ENCODE measurements at regions not wholly inside any gene's neighbourhood (a gene's known extent, or its start where the extent isn't known, plus 50 kb on each side); places are given as distances from the start of the nearest gene placed in this dataset.

DNA sequence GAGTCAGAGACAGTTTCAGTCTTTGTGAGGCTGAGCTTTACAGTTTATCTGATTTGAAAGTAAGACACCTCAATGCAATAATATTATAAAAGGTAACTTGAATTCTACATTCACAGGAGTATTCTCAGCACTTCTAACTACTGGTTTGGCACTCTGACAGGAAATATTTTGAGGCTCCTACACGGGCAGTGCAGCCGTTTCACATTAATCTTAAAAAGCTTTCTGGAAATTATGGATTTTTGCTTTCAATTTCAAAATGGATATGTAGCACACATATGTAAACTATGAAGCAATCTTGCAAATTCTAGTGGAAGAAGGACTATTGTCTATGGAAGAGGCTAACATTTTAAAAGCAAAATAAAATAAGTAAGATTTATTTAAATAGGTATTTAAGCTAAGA, 262.9 kb upstream of the SNX7 start:
- Histone ChIP-seq H3K36me3 (ENCODE audit: insufficient read depth, low read length) (no peaks in the 10 kb centered on the region), H3K9me3 (ENCODE audit: low read length) (no peaks in the 10 kb centered on the region), H3F3A (ENCODE audit: insufficient read depth, low read length, poor library complexity, severe bottlenecking) (no peaks in the 10 kb centered on the region), H3K4me3 (ENCODE audit: low read length) (no peak overlapping the region), H3K4me2 (ENCODE audit: low read length) (no peak overlapping the region), H3K27me3 (ENCODE audit: insufficient read depth, low read depth, low read length) (no peaks in the 10 kb centered on the region), H4K20me1 (ENCODE audit: insufficient read depth) (no peaks in the 10 kb centered on the region), H3K79me2 (replicated peaks; ENCODE audit: insufficient read depth, low read length) (no peaks in the 10 kb centered on the region), H2AFZ (ENCODE audit: low read depth, low read length) (no peak overlapping the region), H3K9me2 (ENCODE audit: insufficient read depth, low read length) (no peaks in the 10 kb centered on the region), H3K9ac (ENCODE audit: low read length) (no peak overlapping the region), H3K27ac (ENCODE audit: low read length) (no peak overlapping the region)
- TF ChIP-seq RAD21 (conservative IDR thresholded peaks at IDR 0.05) (no peak), EP300 (conservative IDR thresholded peaks at IDR 0.05; ENCODE audit: poor library complexity, severe bottlenecking) (no peak), SMC3 (conservative IDR thresholded peaks at IDR 0.05; ENCODE audit: poor library complexity) (no peak), MXI1 (conservative IDR thresholded peaks at IDR 0.05; ENCODE audit: poor library complexity, severe bottlenecking) (no peak), POLR2AphosphoS5 (IDR thresholded peaks at IDR 0.05) (no peak), TAF1 (IDR thresholded peaks at IDR 0.05; ENCODE audit: low read depth) (no peak), EZH2 (IDR thresholded peaks at IDR 0.05; ENCODE audit: borderline replicate concordance, insufficient read depth, low read length, poor library complexity, severe bottlenecking) (no peak)
- TF ChIP-seq, protein P1, sequence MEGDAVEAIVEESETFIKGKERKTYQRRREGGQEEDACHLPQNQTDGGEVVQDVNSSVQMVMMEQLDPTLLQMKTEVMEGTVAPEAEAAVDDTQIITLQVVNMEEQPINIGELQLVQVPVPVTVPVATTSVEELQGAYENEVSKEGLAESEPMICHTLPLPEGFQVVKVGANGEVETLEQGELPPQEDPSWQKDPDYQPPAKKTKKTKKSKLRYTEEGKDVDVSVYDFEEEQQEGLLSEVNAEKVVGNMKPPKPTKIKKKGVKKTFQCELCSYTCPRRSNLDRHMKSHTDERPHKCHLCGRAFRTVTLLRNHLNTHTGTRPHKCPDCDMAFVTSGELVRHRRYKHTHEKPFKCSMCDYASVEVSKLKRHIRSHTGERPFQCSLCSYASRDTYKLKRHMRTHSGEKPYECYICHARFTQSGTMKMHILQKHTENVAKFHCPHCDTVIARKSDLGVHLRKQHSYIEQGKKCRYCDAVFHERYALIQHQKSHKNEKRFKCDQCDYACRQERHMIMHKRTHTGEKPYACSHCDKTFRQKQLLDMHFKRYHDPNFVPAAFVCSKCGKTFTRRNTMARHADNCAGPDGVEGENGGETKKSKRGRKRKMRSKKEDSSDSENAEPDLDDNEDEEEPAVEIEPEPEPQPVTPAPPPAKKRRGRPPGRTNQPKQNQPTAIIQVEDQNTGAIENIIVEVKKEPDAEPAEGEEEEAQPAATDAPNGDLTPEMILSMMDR (IDR thresholded peaks at IDR 0.05; ENCODE audit: poor library complexity, severe bottlenecking), result no peak
- TF ChIP-seq, protein P2, sequence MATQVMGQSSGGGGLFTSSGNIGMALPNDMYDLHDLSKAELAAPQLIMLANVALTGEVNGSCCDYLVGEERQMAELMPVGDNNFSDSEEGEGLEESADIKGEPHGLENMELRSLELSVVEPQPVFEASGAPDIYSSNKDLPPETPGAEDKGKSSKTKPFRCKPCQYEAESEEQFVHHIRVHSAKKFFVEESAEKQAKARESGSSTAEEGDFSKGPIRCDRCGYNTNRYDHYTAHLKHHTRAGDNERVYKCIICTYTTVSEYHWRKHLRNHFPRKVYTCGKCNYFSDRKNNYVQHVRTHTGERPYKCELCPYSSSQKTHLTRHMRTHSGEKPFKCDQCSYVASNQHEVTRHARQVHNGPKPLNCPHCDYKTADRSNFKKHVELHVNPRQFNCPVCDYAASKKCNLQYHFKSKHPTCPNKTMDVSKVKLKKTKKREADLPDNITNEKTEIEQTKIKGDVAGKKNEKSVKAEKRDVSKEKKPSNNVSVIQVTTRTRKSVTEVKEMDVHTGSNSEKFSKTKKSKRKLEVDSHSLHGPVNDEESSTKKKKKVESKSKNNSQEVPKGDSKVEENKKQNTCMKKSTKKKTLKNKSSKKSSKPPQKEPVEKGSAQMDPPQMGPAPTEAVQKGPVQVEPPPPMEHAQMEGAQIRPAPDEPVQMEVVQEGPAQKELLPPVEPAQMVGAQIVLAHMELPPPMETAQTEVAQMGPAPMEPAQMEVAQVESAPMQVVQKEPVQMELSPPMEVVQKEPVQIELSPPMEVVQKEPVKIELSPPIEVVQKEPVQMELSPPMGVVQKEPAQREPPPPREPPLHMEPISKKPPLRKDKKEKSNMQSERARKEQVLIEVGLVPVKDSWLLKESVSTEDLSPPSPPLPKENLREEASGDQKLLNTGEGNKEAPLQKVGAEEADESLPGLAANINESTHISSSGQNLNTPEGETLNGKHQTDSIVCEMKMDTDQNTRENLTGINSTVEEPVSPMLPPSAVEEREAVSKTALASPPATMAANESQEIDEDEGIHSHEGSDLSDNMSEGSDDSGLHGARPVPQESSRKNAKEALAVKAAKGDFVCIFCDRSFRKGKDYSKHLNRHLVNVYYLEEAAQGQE (IDR thresholded peaks at IDR 0.05; ENCODE audit: borderline replicate concordance), result no peak

DNA sequence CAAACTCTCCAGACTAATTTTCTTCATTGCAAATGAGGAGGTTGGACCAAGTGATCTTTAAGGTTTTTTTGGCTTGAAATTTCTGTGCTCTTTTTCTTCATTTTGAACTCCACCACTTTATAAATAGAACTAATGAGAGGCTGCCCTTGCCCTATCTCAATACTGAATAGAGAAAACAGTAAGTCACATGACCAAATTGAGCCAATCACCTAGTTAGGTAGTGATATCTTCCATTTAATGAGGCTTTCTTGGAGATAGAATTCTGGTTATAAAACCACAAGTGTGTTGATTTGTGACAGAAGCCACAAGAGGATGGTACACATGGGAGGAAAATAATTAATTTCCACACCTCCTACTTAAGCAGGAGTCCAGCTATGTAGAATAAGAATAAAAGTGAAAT, 263.4 kb upstream of the SNX7 start:
- Histone ChIP-seq H3F3A (ENCODE audit: insufficient read depth, low read length, poor library complexity, severe bottlenecking) (no peaks in the 10 kb centered on the region), H3K9me2 (ENCODE audit: insufficient read depth, low read length) (no peaks in the 10 kb centered on the region), H3K4me2 (ENCODE audit: low read length) (no peak overlapping the region), H3K4me3 (ENCODE audit: low read length) (no peak overlapping the region), H4K20me1 (ENCODE audit: insufficient read depth) (no peaks in the 10 kb centered on the region), H3K9ac (ENCODE audit: low read length) (no peak overlapping the region), H3K27me3 (ENCODE audit: insufficient read depth, low read depth, low read length) (no peaks in the 10 kb centered on the region), H3K27ac (ENCODE audit: low read length) (no peak overlapping the region), H3K79me2 (replicated peaks; ENCODE audit: insufficient read depth, low read length) (no peaks in the 10 kb centered on the region), H3K36me3 (ENCODE audit: insufficient read depth, low read length) (no peaks in the 10 kb centered on the region), H3K9me3 (ENCODE audit: low read length) (no peaks in the 10 kb centered on the region), H2AFZ (ENCODE audit: low read depth, low read length) (no peak overlapping the region)
- TF ChIP-seq, protein P2 (IDR thresholded peaks at IDR 0.05; ENCODE audit: borderline replicate concordance), result no peak
- TF ChIP-seq SMC3 (conservative IDR thresholded peaks at IDR 0.05; ENCODE audit: poor library complexity) (no peak), RAD21 (conservative IDR thresholded peaks at IDR 0.05) (no peak), POLR2AphosphoS5 (IDR thresholded peaks at IDR 0.05) (no peak), EP300 (conservative IDR thresholded peaks at IDR 0.05; ENCODE audit: poor library complexity, severe bottlenecking) (no peak), EZH2 (IDR thresholded peaks at IDR 0.05; ENCODE audit: borderline replicate concordance, insufficient read depth, low read length, poor library complexity, severe bottlenecking) (no peak), MXI1 (conservative IDR thresholded peaks at IDR 0.05; ENCODE audit: poor library complexity, severe bottlenecking) (no peak), TAF1 (IDR thresholded peaks at IDR 0.05; ENCODE audit: low read depth) (no peak)
- TF ChIP-seq, protein P1 (IDR thresholded peaks at IDR 0.05; ENCODE audit: poor library complexity, severe bottlenecking), result no peak
